ENCODE measurements at regions not wholly inside any gene's neighbourhood (a gene's known extent, or its start where the extent isn't known, plus 50 kb on each side); places are given as distances from the start of the nearest gene placed in this dataset.

GRCh38 chr12:85572956-85573355 lies 263.3 kb downstream of the RASSF9 start:
- Mint-ChIP-seq H3K4me3 (no peak overlapping the region), H3K27me3 (no peaks in the 10 kb centered on the region), H3K27ac (no peak overlapping the region), H3K9me3 (no peaks in the 10 kb centered on the region), H3K36me3 (ENCODE audit: low read depth) (no peaks in the 10 kb centered on the region), H3K4me1 (ENCODE audit: low read depth) (no peaks in the 10 kb centered on the region)
- CTCF ChIA-PET: interaction anchor here (0.6 kb wide), 1 partner anchor 347 kb away, joined by 3 read pairs; no protein-coding TSS in a partner anchor
- ATAC-seq (no peak), DNase-seq (no peak)
- no peak for TF ChIP-seq CTCF (IDR thresholded peaks at IDR 0.05)
- intact Hi-C loops (cut with micrococcal nuclease): no loop called here
- POLR2A ChIA-PET: no interaction called here

- no peak for DNase-seq
- no peak for TF ChIP-seq CTCF (IDR thresholded peaks at IDR 0.05)
- POLR2A ChIA-PET: no interaction called here
- Mint-ChIP-seq H3K36me3 (ENCODE audit: low read depth) (no peaks in the 10 kb centered on the region), H3K9me3 (no peaks in the 10 kb centered on the region), H3K4me3 (no peak overlapping the region), H3K27me3 (no peaks in the 10 kb centered on the region), H3K4me1 (ENCODE audit: low read depth) (no peaks in the 10 kb centered on the region), H3K27ac (no peak overlapping the region)
- CTCF ChIA-PET: no interaction called here
- intact Hi-C loops (cut with micrococcal nuclease): no loop called here
- no peak for ATAC-seq
Observed at GRCh38 chr12:85573635-85574214, 262.5 kb downstream of the RASSF9 start.

- POLR2A ChIA-PET: no interaction called here
- Mint-ChIP-seq H3K36me3 (ENCODE audit: low read depth) (no peaks in the 10 kb centered on the region), H3K9me3 (no peaks in the 10 kb centered on the region), H3K4me3 (no peak overlapping the region), H3K27ac (no peak overlapping the region), H3K4me1 (ENCODE audit: low read depth) (no peaks in the 10 kb centered on the region), H3K27me3 (no peaks in the 10 kb centered on the region)
- no peak for ATAC-seq
- CTCF ChIA-PET: interaction anchor here (0.9 to 1.2 kb wide), 3 partner anchors 12 to 293 kb away, joined by 3 to 9 read pairs (median 3); no protein-coding TSS in a partner anchor
- no peak for TF ChIP-seq CTCF (IDR thresholded peaks at IDR 0.05)
- intact Hi-C loops (cut with micrococcal nuclease): no loop called here
- DNase-seq: no peak
Observed at GRCh38 chr12:85574291-85574690, 261.9 kb downstream of the RASSF9 start.

- H3K4me1 Mint-ChIP-seq (ENCODE audit: low read depth): no peaks in the 10 kb centered on the region
- ATAC-seq (peak; percentile 86), DNase-seq (peak; percentile 60)
- H3K36me3 Mint-ChIP-seq (ENCODE audit: low read depth): no peaks in the 10 kb centered on the region
- no peaks in the 10 kb centered on the region for H3K27me3 Mint-ChIP-seq
- CTCF ChIA-PET: interaction anchor here (0.6 to 2.0 kb wide), 7 partner anchors 13 to 296 kb away, joined by 3 to 9 read pairs (median 3); no protein-coding TSS in a partner anchor
- POLR2A ChIA-PET: no interaction called here
- H3K4me3 Mint-ChIP-seq: no peak overlapping the region
- peak; percentile 49 for TF ChIP-seq CTCF (IDR thresholded peaks at IDR 0.05)
- no peaks in the 10 kb centered on the region for H3K9me3 Mint-ChIP-seq
- no peak overlapping the region for H3K27ac Mint-ChIP-seq
- intact Hi-C loops (cut with micrococcal nuclease): loop anchor here (5.0 kb wide), 1 partner anchor 297 kb away; the partner anchor contains the start of gene NTS
Observed at GRCh38 chr12:85575120-85576096, 260.8 kb downstream of the RASSF9 start.
